Activated naive CD4-positive, alpha-beta T cell treated with anti-CD3 and anti-CD28 coated beads, Interleukin-2, amount 50 U/mL, for 24 hours (primary cell): ENCODE measurements at regions not wholly inside any gene's neighbourhood (a gene's known extent, or its start where the extent isn't known, plus 50 kb on each side); places are given as distances from the start of the nearest gene placed in this dataset.

ENCODE experiments used
- H3K27ac Mint-ChIP-seq: one replicate; pipeline ENCODE4 v1.8.0; 2021; ENCODE audit warnings: mild to moderate bottlenecking, mixed read lengths
- H3K27me3 Mint-ChIP-seq: one replicate; pipeline ENCODE4 v1.8.0; 2021; ENCODE audit warnings: mixed read lengths
- H3K36me3 Mint-ChIP-seq: one replicate; pipeline ENCODE4 v1.8.0; 2021; ENCODE audit warnings: mixed read lengths
- H3K4me1 Mint-ChIP-seq: one replicate; pipeline ENCODE4 v1.8.0; 2021; ENCODE audit warnings: mixed read lengths
- H3K4me3 Mint-ChIP-seq: one replicate; pipeline ENCODE4 v1.8.0; 2021; ENCODE audit warnings: mild to moderate bottlenecking, mixed read lengths
- H3K9me3 Mint-ChIP-seq: one replicate; pipeline ENCODE4 v1.8.0; 2021; ENCODE audit warnings: mixed read lengths

DNA sequence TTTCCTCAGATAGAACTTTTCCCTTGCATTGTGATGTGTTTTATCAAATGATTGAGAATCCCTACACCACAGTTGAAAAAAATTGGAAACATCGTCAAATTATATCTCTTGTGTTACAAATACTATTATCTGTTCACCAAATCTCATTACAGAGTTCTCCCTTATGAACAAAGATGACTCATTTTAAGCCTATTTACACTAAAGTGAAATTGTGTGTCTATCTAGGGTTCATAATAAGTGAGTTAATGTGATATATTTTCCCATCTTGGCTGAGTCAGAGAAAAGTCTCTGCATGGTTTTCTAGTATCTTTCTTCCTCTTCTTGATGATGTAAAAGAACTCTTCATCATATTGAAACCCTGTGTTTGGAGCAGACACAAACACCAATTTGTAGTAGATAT is 1263.3 kb upstream of the EYS start:
- H3K4me3 Mint-ChIP-seq = no peak overlapping the region
- no peaks in the 10 kb centered on the region for H3K9me3 Mint-ChIP-seq
- no peaks in the 10 kb centered on the region for H3K36me3 Mint-ChIP-seq
- no peaks in the 10 kb centered on the region for H3K27me3 Mint-ChIP-seq
- no peaks in the 10 kb centered on the region for H3K4me1 Mint-ChIP-seq
- no peak overlapping the region for H3K27ac Mint-ChIP-seq

DNA sequence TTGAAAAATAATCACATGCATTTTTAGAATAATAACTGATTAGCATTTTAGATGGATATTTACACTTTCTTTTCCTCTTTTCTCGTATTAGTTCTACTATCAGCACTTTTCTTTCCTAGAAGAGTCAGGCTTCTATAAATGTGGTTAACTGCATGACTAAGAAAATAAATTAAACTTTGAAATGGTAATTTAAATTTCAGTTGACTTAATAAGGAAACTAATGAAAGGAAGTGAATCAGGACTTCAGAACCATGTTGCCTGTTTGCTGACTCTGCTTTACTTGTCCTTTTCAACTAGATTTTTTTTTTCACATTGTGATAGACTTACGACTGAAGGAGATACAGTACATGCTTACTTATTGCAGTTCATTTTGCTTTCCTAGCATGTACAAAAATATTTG is 1258.2 kb upstream of the EYS start:
- Mint-ChIP-seq H3K27me3 (no peaks in the 10 kb centered on the region), H3K4me1 (no peaks in the 10 kb centered on the region), H3K36me3 (no peaks in the 10 kb centered on the region), H3K4me3 (no peak overlapping the region), H3K9me3 (peaks cover 8% of the 10 kb centered on the region), H3K27ac (no peak overlapping the region)

DNA sequence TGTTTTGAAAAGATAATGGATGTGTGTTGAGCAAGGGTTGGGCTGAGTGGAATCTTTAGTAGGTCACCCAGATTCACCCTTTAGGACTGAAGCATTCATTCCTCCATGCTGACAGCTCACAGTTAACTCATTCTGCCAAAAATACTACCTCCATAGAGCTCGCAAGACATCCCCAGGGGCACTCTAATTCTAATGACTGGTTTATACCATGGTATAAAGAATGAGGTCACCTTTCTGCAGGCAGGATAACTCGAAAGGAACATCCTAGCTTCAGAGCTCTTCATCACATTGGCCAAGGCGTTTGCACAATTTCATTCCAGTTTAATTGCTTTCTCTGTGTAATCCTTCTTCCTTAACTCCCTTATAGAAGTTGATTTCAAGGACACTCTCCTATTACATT is 1257.2 kb upstream of the EYS start:
- Mint-ChIP-seq H3K27ac (no peak overlapping the region), H3K27me3 (no peaks in the 10 kb centered on the region), H3K36me3 (no peaks in the 10 kb centered on the region), H3K4me1 (no peaks in the 10 kb centered on the region), H3K9me3 (peaks cover 8% of the 10 kb centered on the region), H3K4me3 (no peak overlapping the region)

DNA sequence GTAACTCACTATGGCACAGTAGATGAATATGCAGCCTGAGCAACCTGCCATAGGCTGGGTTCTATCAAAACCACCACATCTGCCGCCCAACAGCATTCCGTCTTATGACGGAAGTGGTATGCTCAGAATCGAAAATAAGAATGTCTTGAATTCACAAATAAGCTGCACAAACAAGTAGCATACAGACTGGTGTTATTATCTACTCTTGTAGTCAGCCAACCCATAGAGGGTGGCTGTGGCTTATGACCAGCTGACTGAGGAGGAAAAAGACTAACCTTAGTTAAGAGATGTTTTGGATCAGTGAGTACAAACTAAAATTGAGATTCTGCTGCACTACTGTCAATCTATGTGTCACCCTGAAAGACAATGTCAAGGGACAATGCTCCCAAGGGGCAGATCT is 1255.1 kb upstream of the EYS start:
- Mint-ChIP-seq H3K36me3 (no peaks in the 10 kb centered on the region), H3K9me3 (peaks cover 15% of the 10 kb centered on the region)

DNA sequence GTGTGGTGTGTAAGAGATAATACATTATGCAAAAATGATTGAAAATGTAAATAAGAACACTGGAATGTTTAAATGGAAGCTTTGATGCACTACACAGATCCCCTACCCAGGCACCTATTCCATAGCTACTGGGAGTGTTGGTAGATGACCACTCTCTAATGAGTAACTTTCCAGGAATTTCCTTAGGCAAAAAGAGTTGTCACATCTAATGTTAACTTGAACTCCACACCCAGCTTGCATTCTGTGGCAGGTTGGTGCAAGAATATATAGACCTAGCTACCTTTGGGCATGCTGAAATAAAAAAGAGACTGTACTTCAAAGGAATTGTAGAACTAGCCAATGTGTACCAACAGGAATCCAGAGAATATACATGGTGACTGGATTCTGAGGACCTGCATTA is 1254.2 kb upstream of the EYS start:
- H3K36me3 Mint-ChIP-seq = no peaks in the 10 kb centered on the region
- H3K27me3 Mint-ChIP-seq = no peaks in the 10 kb centered on the region
- H3K4me1 Mint-ChIP-seq = no peaks in the 10 kb centered on the region
- H3K4me3 Mint-ChIP-seq = no peak overlapping the region
- H3K27ac Mint-ChIP-seq = no peak overlapping the region
- H3K9me3 Mint-ChIP-seq = peaks cover 15% of the 10 kb centered on the region

More for the DNA sequence above, 1255.1 kb upstream of the EYS start:
- no peaks in the 10 kb centered on the region for H3K27me3 Mint-ChIP-seq
- H3K27ac Mint-ChIP-seq = no peak overlapping the region
- H3K4me1 Mint-ChIP-seq = no peaks in the 10 kb centered on the region
- no peak overlapping the region for H3K4me3 Mint-ChIP-seq

DNA sequence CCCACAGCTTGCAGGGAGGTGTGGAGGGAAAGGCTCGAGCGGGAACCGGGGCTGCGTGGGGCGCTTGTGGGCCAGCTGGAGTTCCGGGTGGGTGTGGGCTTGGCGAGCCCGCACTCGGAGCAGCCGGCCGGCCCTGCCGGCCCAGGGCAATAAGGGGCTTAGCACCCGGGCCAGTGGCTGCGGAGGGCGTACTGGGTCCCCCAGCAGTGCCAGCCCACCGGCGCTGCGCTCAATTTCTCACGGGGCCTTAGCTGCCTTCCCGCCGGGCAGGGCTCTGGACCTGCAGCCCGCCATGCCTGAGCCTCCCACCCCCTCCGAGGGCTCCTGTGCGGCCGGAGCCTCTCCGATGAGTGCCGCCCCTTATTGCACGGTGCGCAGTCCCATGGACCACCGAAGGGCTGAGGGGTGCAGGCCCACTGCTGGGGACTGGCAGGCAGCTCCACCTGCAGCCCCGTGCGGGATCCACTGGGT is 1242.2 kb upstream of the EYS start:
- no peaks in the 10 kb centered on the region for H3K27me3 Mint-ChIP-seq
- H3K36me3 Mint-ChIP-seq = no peaks in the 10 kb centered on the region
- no peak overlapping the region for H3K27ac Mint-ChIP-seq
- no peaks in the 10 kb centered on the region for H3K4me1 Mint-ChIP-seq
- H3K4me3 Mint-ChIP-seq = no peak overlapping the region
- H3K9me3 Mint-ChIP-seq = no peaks in the 10 kb centered on the region

DNA sequence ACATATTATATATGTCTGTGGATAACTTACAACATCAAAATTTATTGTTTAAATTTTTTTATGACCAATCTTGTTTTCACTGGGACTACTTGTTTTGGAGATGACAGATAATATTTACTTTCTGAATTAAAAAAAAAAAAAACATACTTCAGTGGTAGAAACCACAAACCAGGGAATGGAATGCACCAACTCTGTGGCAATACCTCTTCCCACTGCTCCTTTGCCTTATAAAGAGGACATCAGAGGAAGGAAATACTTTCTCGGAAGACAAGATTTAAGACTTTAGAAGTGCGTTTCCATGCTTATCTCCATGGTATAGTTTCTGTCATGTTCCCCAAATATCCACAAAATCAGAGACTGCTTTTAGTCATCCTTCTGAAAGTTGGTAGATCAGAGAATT is 1241.1 kb upstream of the EYS start:
- H3K27ac Mint-ChIP-seq = no peak overlapping the region

DNA sequence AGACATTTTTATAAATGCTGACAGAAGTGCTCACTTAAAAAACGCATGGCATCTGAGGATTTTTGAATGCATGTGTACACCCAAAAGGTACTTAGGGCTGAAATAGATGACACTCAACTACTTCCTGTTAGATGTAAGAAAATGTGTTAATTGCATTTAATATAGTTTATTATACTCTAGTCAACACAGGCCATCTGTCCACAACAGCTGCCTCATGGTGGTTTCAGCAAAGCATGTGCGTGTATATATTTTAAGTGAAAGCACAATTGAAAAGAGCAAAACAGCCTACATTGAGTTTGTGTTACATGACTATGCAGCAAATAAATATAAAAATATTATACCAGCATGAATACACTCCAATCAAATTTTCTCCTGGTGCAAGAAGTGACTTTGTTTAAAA is 1233.0 kb upstream of the EYS start:
- no peaks in the 10 kb centered on the region for H3K4me1 Mint-ChIP-seq
- no peak overlapping the region for H3K4me3 Mint-ChIP-seq
- no peaks in the 10 kb centered on the region for H3K27me3 Mint-ChIP-seq
- no peak overlapping the region for H3K27ac Mint-ChIP-seq
- H3K9me3 Mint-ChIP-seq = peaks cover 5% of the 10 kb centered on the region
- no peaks in the 10 kb centered on the region for H3K36me3 Mint-ChIP-seq

More for the DNA sequence above, 1241.1 kb upstream of the EYS start:
- H3K4me1 Mint-ChIP-seq = no peaks in the 10 kb centered on the region
- H3K9me3 Mint-ChIP-seq = peaks cover 4% of the 10 kb centered on the region
- H3K36me3 Mint-ChIP-seq = no peaks in the 10 kb centered on the region
- H3K27me3 Mint-ChIP-seq = no peaks in the 10 kb centered on the region
- no peak overlapping the region for H3K4me3 Mint-ChIP-seq

DNA sequence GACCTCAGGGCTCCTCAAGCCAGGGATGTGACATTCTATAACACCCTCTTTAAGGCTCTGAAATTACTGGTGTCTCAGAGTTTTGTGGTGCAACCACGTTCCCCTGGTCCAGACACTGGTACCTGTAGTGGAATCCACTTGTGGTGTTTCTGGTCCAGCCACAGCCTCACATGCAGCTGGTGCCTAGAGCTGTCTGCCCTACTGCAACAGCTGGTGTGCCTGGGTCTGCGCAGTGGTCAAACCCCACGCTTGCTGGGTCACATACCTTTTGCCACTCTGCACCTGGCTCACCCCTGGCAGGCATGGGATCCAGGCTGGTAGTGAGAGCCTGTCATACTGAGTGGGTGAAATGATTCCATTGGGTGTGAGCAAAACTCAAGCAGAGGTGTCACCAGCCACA is 1230.2 kb upstream of the EYS start:
- Mint-ChIP-seq H3K9me3 (no peaks in the 10 kb centered on the region), H3K27ac (no peak overlapping the region), H3K4me1 (no peaks in the 10 kb centered on the region), H3K4me3 (no peak overlapping the region), H3K27me3 (no peaks in the 10 kb centered on the region), H3K36me3 (no peaks in the 10 kb centered on the region)

DNA sequence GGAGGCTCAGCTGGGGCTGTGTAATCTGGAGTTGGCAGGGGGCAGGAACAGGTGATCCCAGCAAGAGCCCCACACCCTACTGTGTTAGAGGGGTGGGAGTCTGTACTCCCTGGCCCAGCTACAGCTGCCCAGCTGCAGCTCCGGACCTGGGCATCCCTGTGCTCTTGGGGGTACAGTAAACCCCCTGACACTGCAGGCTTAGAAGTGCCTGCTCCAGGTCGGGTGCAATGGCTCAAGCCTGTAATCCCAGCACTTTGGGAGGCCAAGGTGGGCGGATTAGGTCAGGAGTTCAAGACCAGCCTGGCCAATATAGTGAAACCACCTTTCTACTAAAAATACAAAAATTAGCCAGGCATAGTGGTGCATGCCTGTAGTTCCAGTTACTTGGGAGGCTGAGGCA is 1228.6 kb upstream of the EYS start:
- Mint-ChIP-seq H3K27me3 (no peaks in the 10 kb centered on the region), H3K4me1 (no peaks in the 10 kb centered on the region), H3K4me3 (no peak overlapping the region)

DNA sequence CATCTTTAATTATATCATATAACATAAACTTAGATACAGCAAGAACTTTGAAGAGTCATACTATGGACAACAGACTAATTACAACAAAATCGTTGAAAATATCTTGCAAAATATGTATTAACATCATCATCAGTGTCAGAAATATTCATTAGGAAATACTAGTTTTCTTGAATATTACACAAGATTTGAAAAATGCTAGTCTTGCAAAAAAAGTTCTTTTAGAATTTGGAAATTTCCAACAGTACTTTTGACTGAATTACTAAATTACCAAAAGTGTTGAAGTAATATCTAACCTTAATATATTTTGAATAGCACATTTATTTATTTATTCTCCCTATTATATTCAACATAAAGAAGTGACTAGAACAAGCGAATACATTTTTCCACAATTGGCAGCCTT is 1224.8 kb upstream of the EYS start:
- H3K9me3 Mint-ChIP-seq = peaks cover 3% of the 10 kb centered on the region
- H3K36me3 Mint-ChIP-seq = no peaks in the 10 kb centered on the region
- no peak overlapping the region for H3K4me3 Mint-ChIP-seq
- H3K27ac Mint-ChIP-seq = no peak overlapping the region
- H3K27me3 Mint-ChIP-seq = no peaks in the 10 kb centered on the region
- H3K4me1 Mint-ChIP-seq = no peaks in the 10 kb centered on the region

More for the DNA sequence above, 1228.6 kb upstream of the EYS start:
- no peaks in the 10 kb centered on the region for H3K9me3 Mint-ChIP-seq
- no peak overlapping the region for H3K27ac Mint-ChIP-seq
- H3K36me3 Mint-ChIP-seq = no peaks in the 10 kb centered on the region

DNA sequence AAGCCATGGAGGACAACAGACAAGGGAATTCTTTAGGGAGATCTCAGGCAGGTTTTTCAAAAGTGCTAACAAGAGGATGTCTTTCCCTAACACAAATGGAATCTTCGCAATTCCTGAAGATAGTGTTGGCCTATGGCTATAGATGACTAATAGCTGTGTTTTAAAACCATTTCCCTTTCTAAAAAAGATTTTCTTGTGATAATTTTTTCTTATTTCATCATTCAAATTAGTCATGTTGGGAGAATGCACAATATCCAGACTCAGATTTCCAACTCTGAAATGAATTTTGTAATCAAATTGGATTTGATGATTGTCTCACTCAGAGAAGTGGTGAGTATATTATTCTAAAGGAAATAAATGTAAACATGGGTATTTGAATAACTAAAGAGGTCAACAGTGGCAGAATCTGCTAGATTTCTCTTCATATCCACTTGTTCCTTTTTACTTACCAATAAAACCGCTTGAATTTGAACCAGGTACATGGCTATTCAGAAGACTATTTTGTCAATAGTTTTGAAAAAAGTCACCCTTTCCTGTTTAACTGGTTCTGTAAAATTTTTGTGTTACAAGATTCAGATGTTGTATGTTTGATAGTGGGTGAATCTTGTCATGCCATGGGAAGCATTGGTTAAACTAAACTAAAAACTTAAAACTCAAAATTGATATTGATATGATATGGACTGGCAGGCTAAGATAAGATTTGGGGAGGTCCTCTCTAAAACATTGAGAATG is 1223.7 kb upstream of the EYS start:
- no peaks in the 10 kb centered on the region for H3K4me1 Mint-ChIP-seq
- no peak overlapping the region for H3K4me3 Mint-ChIP-seq
- H3K9me3 Mint-ChIP-seq = peaks cover 3% of the 10 kb centered on the region
- no peak overlapping the region for H3K27ac Mint-ChIP-seq
- no peaks in the 10 kb centered on the region for H3K27me3 Mint-ChIP-seq
- no peaks in the 10 kb centered on the region for H3K36me3 Mint-ChIP-seq

DNA sequence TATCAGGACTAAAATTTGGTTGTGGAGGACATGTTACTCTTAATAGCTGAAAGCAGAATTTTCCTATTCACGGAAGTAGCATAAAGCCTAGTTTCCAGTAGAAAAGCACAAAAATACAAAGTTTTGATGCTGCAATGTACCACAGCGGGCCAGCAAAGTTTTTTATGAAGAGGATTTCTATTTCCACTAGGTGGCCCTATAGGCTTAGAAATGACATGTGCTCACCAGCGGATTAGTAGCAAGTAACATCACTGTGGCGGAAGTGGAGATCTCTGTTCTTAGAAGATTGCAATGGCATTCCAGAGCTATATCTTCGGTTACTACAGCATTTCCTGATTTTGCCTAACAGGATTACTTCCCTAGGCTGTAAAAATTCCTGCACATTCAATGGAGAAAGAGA is 1219.0 kb upstream of the EYS start:
- H3K4me1 Mint-ChIP-seq = no peaks in the 10 kb centered on the region
- no peak overlapping the region for H3K27ac Mint-ChIP-seq
- H3K27me3 Mint-ChIP-seq = no peaks in the 10 kb centered on the region
- peaks cover 23% of the 10 kb centered on the region for H3K9me3 Mint-ChIP-seq
- no peak overlapping the region for H3K4me3 Mint-ChIP-seq
- no peaks in the 10 kb centered on the region for H3K36me3 Mint-ChIP-seq

DNA sequence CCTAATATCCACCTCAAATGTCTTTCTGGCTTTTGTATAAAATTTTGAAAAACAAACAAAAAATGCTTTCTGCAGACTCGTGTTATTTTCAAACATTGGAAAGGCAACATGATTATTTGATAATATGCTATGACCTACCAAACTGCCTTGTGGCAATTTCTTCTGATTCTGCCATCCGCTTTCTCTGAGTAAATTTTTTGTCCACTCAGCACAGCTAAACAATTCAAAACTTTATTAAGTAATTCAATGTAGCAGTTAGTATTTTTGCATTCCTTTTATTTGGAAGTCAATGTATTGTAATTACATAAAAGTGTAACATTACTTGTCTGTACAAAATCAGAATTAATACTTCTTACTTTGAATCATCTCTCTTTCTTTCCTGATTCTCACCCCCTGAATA is 1206.6 kb upstream of the EYS start:
- Mint-ChIP-seq H3K27ac (no peak overlapping the region), H3K27me3 (no peaks in the 10 kb centered on the region)

DNA sequence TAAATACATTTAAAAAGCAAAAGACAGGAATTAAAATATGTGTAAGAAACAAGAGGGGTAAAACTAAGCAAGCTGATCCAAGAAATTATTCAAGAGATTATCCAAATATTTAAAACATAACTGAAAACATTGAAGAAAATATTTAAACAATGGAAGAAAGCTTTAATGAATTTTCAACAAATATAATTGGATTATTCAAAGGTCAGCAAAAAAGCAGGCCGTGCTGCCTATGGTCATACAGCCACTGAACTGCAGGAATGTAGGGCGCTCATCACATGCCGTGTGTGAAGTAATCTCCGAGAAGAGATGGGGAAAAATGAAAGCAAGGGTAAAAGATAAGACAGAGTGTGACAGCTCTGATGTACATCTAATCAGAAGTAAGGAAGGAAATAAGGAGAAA is 1195.4 kb upstream of the EYS start:
- Mint-ChIP-seq H3K4me3 (no peak overlapping the region), H3K27me3 (no peaks in the 10 kb centered on the region), H3K27ac (no peak overlapping the region), H3K4me1 (no peaks in the 10 kb centered on the region), H3K9me3 (peaks cover 8% of the 10 kb centered on the region), H3K36me3 (no peaks in the 10 kb centered on the region)

More for the DNA sequence above, 1206.6 kb upstream of the EYS start:
- Mint-ChIP-seq H3K4me3 (no peak overlapping the region), H3K4me1 (no peaks in the 10 kb centered on the region), H3K36me3 (no peaks in the 10 kb centered on the region), H3K9me3 (no peaks in the 10 kb centered on the region)

DNA sequence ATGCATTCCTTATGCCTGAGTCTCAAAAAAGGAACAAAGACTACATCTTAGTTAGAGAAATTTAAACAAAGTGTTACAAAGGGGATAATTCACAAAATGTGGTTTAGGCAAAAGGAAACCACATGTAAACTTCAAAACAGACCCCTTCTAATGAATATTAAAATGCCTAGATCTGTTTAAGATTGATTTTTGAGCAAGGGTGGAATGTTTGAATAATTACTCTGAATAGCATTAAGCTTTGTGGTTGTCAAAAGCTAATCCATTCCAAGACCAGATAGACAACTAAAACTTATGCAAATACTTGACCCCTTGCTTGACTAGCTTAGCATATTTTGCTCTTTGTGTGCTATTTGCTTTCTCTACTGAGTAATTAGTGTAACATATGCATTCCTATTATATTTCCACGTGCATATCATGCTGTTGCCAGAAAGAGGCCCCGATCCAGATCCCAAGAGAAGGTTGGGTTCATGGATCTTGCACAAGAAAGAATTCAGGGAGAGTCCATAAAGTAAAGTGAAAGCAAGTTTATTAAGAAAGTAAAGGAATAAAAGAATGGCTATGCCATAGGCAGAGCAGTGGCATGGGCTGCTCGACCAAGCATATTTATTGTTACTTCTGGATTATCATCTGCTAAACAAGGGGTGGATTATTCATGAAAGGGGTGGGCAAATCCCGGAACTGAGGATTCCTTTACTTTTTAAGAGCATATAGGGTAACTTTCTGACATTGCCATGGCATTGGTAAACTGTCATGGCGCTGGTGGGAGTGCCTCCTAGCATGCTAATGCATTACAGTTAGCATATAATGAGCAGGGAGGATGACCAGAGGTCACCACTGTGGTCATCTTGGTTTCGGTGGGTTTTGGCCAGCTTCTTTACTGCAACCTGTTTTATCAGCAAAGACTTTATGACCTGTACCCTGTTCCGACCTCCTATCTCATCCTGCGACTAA is 1193.4 kb upstream of the EYS start:
- no peaks in the 10 kb centered on the region for H3K27me3 Mint-ChIP-seq
- H3K27ac Mint-ChIP-seq = no peak overlapping the region
- H3K36me3 Mint-ChIP-seq = no peaks in the 10 kb centered on the region
- no peaks in the 10 kb centered on the region for H3K4me1 Mint-ChIP-seq
- no peak overlapping the region for H3K4me3 Mint-ChIP-seq
- H3K9me3 Mint-ChIP-seq = peaks cover 20% of the 10 kb centered on the region
